Heart left ventricle (tissue), 16 donors: ENCODE measurements at regions not wholly inside any gene's neighbourhood (a gene's known extent, or its start where the extent isn't known, plus 50 kb on each side); places are given as distances from the start of the nearest gene placed in this dataset.

Experiments
- ATAC-seq, 4 donors: fragments of 200-7000 bp; cut with Tn5 transposase; one replicate each; pipeline ENCODE4 v1.9.1; 2020 to 2022; ENCODE audit warnings: moderate library complexity in 4 of 4, mild to moderate bottlenecking in 3 of 4, moderate number of reproducible peaks in 1 of 4
- DNase-seq, 5 donors: peaks; one replicate each; pipeline ENCODE4 v3.0.0-alpha.2; 2020
- H3K27ac ChIP-seq, 12 donors: fragments of 200-600 bp; sonication (generic) in 4 of 12; one replicate each; pipeline versions ENCODE4 v1.5.0 to v1.8.0; 2016 to 2022; ENCODE audit warnings: mild to moderate bottlenecking in 2 of 12
- H3K27me3 ChIP-seq, 9 donors: fragments of 200-600 bp; sonication (generic) in 2 of 9; one replicate each; pipeline versions ENCODE4 v1.5.1 to v1.8.0; 2016 to 2022; ENCODE audit warnings: mild to moderate bottlenecking in 3 of 9
- H3K36me3 ChIP-seq, 9 donors: fragments of 200-600 bp; sonication (generic) in 2 of 9; one replicate each; pipeline versions ENCODE4 v1.5.0 to v1.8.0; 2018 to 2022; ENCODE audit warnings: mild to moderate bottlenecking in 2 of 9
- H3K4me1 ChIP-seq, 12 donors: fragments of 200-600 bp; sonication (generic) in 4 of 12; one replicate each; pipeline versions ENCODE4 v1.5.0 to v1.8.0; 2016 to 2022; ENCODE audit warnings: mild to moderate bottlenecking in 3 of 12
- H3K4me3 ChIP-seq, 12 donors: fragments of 200-600 bp; sonication (generic) in 4 of 12; one replicate each; pipeline versions ENCODE4 v1.5.0 to v1.8.0; 2017 to 2022; ENCODE audit warnings: mild to moderate bottlenecking in 9 of 12, moderate library complexity in 4 of 12
- H3K9me3 ChIP-seq, 12 donors: fragments of 200-600 bp; sonication (generic) in 4 of 12; one replicate each; pipeline versions ENCODE4 v1.5.0 to v1.8.0; 2016 to 2022; ENCODE audit warnings: mild to moderate bottlenecking in 1 of 12
- CTCF ChIP-seq, 12 donors: fragments of 200-600 bp; sonication (generic) in 4 of 12; IDR thresholded peaks; one replicate each; pipeline versions ENCODE4 v1.5.0 to v1.8.0; 2018 to 2022; ENCODE audit warnings: antibody characterized with exemption in 12 of 12, mild to moderate bottlenecking in 5 of 12
- POLR2A ChIP-seq, 2 donors: fragments of 450-650 bp; IDR thresholded peaks; one replicate each; pipeline ENCODE4 v1.6.1; 2017; ENCODE audit warnings: antibody characterized with exemption in 2 of 2, mild to moderate bottlenecking in 2 of 2, moderate library complexity in 2 of 2
- WGBS, 4 donors: extraction: QIAGEN DNeasy Blood & Tissue Kit in 2 of 4; methylation state at CpG; one replicate each; pipeline versions ENCODE4 v1.1.5 to v1.1.7; 2013 to 2018; 5-methylcytosine and 5-hydroxymethylcytosine counted together
- intact Hi-C, 10 donors: fragments of 100-400 bp; cut with DNase I; formaldehyde crosslinking; loops; one replicate each; pipeline versions ENCODE4 v1.11.1 to v1.14.2; 2022
- donor health status: ischemic (EF 13 %, LVEDD 7.1; RV severe dilation, severe dysfunction).
- donor health status: healthy with polysubstance abuse.
- donor health status: DM: no; HTN: yes; CAD: no.
- donor health status: DM: no; HTN: no; CAD: no.
- donor health status: ischemic (EF 25% LVEDD 6.9; RV normal size, moderate dysfunction).
- donor health status: ischemic (EF 25% LVEDD 5.7; RV mildly dilated, moderate dysfunction).
- donor health status: healthy.
- donor health status: DM: yes; HTN: yes; CAD: no.
- donor health status: ischemic (EF 35%, LVEDD 5.7; RV mildly dilated, moderate dysfunction).
- donor health status: nonischemic (EF 11% LVEDD 7.7; RV severe dilation, severe dysfunction).
- donor health status: DM: yes; HTN: yes; CAD: no.
- donor health status: PGD.
- donor health status: ischemic (EF 29% LVEDD 5.4; RV normal size, mild dysfunction).
- donor health status: nonischemic (EF 23%, LVEDD 6.1; RV moderate dilation, normal function).

GRCh38 chr2:117212562-117212961 is 601.9 kb upstream of the DDX18 start:
- 72 to 80% (median 78%) methylated on average over 2 of the region's 2 CpGs for WGBS, 4 donors
- Histone ChIP-seq H3K4me1 (no peaks in the 10 kb centered on the region), H3K9me3 (no peaks in the 10 kb centered on the region), H3K27me3 (no peaks in the 10 kb centered on the region), H3K36me3 (no peaks in the 10 kb centered on the region), H3K4me3 (no peak overlapping the region), H3K27ac (no peak overlapping the region)
- TF ChIP-seq CTCF (IDR thresholded peaks at IDR 0.05) (no peak), POLR2A (IDR thresholded peaks at IDR 0.05) (no peak)
- no peak for ATAC-seq
- intact Hi-C loops = no loop called here
- no peak for DNase-seq

GRCh38 chr2:117217145-117217544 is 597.3 kb upstream of the DDX18 start:
- Histone ChIP-seq H3K4me3 (no peak overlapping the region), H3K36me3 (no peaks in the 10 kb centered on the region), H3K9me3 (no peaks in the 10 kb centered on the region), H3K27ac (no peak overlapping the region), H3K27me3 (no peaks in the 10 kb centered on the region), H3K4me1 (no peaks in the 10 kb centered on the region)
- no peak for ATAC-seq
- no peak for DNase-seq
- TF ChIP-seq POLR2A (IDR thresholded peaks at IDR 0.05) = no peak
- no peak for TF ChIP-seq CTCF (IDR thresholded peaks at IDR 0.05)
- intact Hi-C loops = no loop called here
- WGBS, 4 donors = 92 to 94% (median 93%) methylated on average over 16 of the region's 16 CpGs

- Histone ChIP-seq H3K27ac (no peak overlapping the region), H3K9me3 (peaks cover 0 to 14% (median 5%) of the 10 kb centered on the region in 12 donors), H3K36me3 (no peaks in the 10 kb centered on the region), H3K4me3 (no peak overlapping the region), H3K27me3 (no peaks in the 10 kb centered on the region), H3K4me1 (no peaks in the 10 kb centered on the region)
- DNase-seq (no peak), ATAC-seq (no peak)
- WGBS, 4 donors = 80 to 94% (median 87%) methylated on average over 1 of the region's 1 CpG
- intact Hi-C loops = no loop called here
- TF ChIP-seq POLR2A (IDR thresholded peaks at IDR 0.05) = no peak
- TF ChIP-seq CTCF (IDR thresholded peaks at IDR 0.05) = no peak
These were observed 591.7 kb upstream of the DDX18 start for GRCh38 chr2:117222809-117223208.

GRCh38 chr2:117232305-117232704 is 582.2 kb upstream of the DDX18 start:
- ATAC-seq (no peak), DNase-seq (no peak)
- H3K4me3 ChIP-seq = no peak overlapping the region
- intact Hi-C loops = no loop called here
- H3K27me3 ChIP-seq = no peaks in the 10 kb centered on the region
- WGBS, 4 donors = 30 to 33% (median 33%) methylated on average over 2 of the region's 2 CpGs
- no peak for TF ChIP-seq POLR2A (IDR thresholded peaks at IDR 0.05)
- no peak for TF ChIP-seq CTCF (IDR thresholded peaks at IDR 0.05)
- H3K36me3 ChIP-seq = no peaks in the 10 kb centered on the region
- H3K9me3 ChIP-seq = peaks cover 0 to 42% (median 15%) of the 10 kb centered on the region in 12 donors
- no peaks in the 10 kb centered on the region for H3K4me1 ChIP-seq
- no peak overlapping the region for H3K27ac ChIP-seq
